ENCODE measurements at regions not wholly inside any gene's neighbourhood (a gene's known extent, or its start where the extent isn't known, plus 50 kb on each side); places are given as distances from the start of the nearest gene placed in this dataset.

DNA sequence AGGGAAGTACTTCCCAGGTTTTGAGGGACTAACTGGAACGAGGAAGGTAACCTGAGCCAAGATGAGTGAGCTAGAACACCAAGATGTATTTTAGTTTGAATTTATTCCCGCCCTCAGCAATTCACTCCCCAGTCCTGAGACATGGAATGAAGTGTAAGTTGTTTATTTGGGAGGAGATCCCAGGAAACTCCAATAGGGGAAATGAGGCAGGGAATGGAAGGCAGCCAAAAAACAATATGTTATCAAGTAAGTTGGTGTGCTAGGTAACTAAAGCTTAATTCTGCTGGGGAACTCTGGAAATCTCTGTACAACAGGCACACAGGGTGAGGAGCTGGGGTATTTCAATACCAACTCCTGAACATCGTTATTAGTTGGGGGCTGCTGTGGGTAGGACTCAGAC, 189.7 kb upstream of the HDAC9 start:
- in situ Hi-C loops (cut with HindIII; ENCODE audit: low sequenced_read_pairs) = no loop called here

DNA sequence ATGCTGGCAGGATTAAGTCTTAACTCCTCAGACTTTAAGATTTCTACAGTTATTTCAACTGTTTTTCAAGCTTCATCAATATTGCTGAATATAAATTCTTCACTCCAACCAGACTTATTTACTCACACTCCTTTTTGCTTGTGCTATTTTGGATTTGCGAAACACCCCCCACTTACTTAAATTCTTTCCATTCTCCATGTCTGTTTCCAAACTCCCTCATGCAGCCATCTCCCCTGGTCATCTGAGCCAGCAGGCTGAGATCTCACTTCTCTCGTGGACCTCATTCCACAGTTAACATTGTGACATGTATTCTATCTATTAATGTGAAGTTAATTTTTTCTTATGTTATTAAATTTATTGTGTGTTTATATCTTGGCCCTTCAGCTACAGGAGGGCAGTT, 188.9 kb upstream of the HDAC9 start:
- in situ Hi-C loops (cut with HindIII; ENCODE audit: low sequenced_read_pairs) = no loop called here

DNA sequence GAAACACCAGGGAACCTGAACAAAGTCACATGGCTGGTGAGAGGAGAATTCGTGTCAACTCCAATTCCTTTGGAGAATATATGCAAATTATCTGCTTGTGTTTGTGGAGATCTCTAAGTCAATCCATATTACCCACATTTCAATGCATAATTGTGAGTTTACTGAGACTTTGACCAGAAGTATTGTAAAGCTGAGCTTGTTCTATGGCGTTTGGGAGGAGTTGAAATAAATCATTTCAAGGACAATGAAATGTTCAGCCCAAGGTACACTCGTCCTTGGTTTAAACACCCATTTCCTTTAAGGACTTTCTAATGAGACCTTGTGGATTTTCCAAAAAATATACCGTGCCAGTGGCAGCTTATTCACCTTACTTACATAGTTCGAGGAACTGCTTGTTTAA, 186.6 kb upstream of the HDAC9 start:
- in situ Hi-C loops (cut with HindIII; ENCODE audit: low sequenced_read_pairs) = no loop called here

DNA sequence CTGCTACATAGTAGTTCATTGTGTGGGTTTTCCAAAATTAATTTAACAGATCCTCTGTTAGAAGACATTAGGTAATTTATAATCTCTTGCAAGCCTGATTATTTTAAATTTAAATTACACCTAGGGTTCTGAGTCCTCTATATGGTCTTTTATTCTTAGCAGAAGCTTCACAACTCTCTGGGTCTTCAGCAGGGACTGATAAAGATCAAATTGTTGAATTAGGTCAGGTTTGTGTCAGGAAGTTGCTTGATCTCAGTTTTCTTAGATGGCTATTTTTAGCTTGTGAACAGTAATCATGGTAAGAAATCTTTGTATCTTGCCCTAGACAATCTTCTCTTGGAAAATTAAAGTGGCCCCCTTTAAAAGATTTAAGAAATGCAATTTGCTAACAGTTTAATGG, 183.1 kb upstream of the HDAC9 start:
- in situ Hi-C loops (cut with HindIII; ENCODE audit: low sequenced_read_pairs) = no loop called here

DNA sequence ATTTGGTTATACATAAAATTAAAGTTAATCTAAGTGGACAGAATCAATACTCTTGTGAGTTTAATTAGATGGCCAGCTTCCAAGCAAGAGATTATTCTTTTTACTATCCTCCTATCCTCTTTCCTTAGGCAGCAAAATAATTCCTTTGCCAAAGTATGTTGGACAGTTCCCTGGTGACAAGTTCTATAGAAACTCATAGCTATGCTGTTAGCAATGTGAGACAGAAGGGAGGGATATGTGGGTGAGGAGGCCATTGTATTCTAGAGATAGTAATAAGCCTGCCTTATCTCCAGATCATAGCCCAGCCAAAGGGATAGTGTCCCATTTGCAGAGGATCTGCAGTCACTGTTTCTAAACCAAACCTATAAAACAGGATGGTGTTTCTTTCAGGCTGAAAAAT, 181.6 kb upstream of the HDAC9 start:
- in situ Hi-C loops (cut with HindIII; ENCODE audit: low sequenced_read_pairs) = no loop called here

- in situ Hi-C loops (cut with HindIII; ENCODE audit: low sequenced_read_pairs) = no loop called here
Measured at GRCh38 chr7:18315241-18315640, 180.3 kb upstream of the HDAC9 start.

GRCh38 chr7:18317941-18318340, 177.6 kb upstream of the HDAC9 start:
- in situ Hi-C loops (cut with HindIII; ENCODE audit: low sequenced_read_pairs) = no loop called here

DNA sequence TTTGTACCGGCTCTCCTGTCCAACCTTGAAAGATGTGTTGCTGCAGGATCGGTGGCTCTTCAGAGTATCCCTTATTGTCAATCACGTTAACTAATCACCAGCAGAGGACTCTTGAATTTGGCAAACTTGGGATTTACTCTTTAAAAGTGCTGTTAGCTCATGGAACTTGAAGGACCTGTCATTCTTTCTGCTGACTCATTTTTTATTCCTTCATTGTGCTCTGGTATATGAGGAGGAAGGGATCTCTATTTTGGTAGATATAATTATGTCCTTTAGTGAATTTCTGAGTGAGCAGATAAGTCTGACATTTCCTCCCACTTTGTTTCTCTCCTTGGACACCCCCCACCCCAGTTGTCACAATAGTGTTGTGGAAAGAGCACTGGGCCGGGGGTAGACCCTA, 175.1 kb upstream of the HDAC9 start:
- in situ Hi-C loops (cut with HindIII; ENCODE audit: low sequenced_read_pairs) = no loop called here

GRCh38 chr7:18320971-18321567, 174.5 kb upstream of the HDAC9 start:
- in situ Hi-C loops (cut with HindIII; ENCODE audit: low sequenced_read_pairs) = no loop called here

DNA sequence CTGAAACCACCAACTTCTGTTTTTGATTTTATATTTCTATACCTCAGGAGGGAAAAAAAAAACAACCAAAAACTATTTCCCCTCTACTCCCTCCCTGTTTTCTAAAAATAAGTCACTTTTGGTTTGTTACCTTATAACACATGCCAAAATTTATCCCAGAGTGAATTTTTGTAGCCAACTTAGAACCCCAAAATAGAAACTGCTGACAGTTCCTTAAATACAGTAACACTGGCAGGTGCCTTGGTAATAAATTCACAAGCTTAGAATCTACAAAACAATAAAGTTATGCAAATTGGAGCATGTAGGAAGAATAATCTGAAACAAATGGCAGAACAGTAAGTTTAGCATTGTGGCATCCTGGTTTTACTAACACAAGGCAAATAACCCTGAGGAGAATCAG, 165.0 kb upstream of the HDAC9 start:
- in situ Hi-C loops (cut with HindIII; ENCODE audit: low sequenced_read_pairs) = no loop called here

- in situ Hi-C loops (cut with HindIII; ENCODE audit: low sequenced_read_pairs) = no loop called here
Measured at GRCh38 chr7:18336626-18337025, 158.9 kb upstream of the HDAC9 start.

DNA sequence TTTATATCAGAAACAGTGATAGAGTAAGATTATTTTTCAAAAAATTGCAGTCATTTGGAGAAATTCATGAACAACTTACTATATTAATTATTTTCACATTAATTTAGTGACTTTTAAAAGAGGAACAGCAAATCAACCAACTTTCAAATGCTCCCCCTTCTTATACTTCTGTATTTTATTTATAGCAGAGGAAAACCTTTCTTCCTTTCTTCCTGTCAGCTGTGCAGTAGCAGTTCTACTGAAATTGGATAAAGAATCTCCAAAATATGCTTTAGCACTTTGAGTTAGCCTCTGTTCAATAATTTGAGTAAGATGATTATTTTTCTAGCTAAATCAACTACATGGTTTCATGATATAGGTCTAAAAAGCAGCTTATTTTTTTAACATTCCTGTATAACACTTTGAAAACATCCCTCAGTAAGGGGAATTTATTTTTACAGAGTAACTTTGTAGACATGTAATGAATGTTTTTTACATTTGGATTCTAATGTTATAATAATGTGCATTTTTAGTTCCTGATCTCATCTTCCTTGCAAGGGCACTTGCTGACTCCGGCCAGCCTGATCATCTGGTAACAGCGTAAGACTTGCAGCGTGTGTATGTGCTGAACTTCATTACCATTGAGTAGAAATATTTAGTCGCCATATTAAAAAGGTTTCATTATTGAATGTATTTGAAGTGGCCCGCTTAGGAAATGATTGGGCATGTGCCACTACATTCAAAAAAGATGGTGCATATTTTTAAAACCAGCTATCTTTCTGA, 158.3 kb upstream of the HDAC9 start:
- in situ Hi-C loops (cut with HindIII; ENCODE audit: low sequenced_read_pairs) = no loop called here

DNA sequence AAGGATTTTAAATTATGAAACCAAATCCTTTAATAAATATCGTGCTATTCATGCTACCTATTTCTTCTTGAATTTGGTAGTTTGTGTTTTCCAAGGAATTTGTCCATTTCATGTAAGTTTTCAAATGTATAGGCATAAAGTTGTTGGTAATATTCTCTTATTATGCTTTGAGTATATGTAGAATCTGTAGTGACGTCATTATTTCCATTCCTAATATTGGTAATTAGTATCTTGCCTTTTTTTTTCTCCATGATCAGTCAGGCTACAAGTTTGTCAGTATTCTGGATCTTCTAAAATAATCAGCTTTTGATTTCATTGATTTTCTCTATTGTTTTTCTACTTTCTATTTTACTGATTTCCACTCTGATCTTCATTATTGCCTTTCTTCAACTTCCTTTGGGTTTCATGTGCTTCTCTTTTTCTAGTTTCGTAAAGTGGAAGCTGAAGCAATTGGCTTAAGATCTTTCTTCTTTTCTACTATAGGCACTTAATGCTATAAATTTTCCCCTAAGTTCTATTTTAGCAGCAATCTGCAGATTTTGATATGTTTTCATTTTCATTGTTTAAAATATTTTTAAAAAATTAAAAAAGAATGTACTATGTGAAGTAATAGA, 156.5 kb upstream of the HDAC9 start:
- in situ Hi-C loops (cut with HindIII; ENCODE audit: low sequenced_read_pairs) = no loop called here

GRCh38 chr7:18341756-18342155, 153.8 kb upstream of the HDAC9 start:
- in situ Hi-C loops (cut with HindIII; ENCODE audit: low sequenced_read_pairs) = no loop called here

GRCh38 chr7:18343047-18343446, 152.5 kb upstream of the HDAC9 start:
- in situ Hi-C loops (cut with HindIII; ENCODE audit: low sequenced_read_pairs) = no loop called here

GRCh38 chr7:18344536-18344935, 151.0 kb upstream of the HDAC9 start:
- in situ Hi-C loops (cut with HindIII; ENCODE audit: low sequenced_read_pairs) = no loop called here

DNA sequence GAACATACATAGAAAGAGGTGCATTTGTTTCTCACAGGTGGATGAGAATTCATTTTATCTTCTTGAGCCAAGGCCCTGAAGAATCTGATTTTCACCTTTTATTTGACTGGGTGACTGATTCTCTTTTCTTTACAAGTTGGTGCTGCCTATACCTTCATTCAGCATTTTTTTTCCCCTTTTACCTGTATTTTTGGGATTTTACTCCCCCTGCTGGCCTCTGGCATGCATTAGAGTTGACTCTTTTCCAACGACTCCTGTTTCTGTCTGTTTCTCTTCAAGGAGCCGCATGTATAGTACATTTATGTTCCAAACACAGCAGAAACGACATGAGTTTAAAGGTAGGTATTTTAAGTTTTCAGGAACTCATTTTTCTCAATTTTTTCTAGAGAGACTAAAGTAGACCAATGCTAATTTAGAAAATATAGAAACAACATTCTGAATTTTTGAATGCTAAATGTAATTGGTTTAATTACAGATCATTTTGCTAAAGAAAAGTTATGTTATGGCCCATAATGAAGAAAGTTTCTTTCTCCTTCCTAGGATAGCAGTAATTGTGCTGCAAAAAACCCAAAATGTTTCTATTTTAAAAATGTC, 149.8 kb upstream of the HDAC9 start:
- in situ Hi-C loops (cut with HindIII; ENCODE audit: low sequenced_read_pairs) = no loop called here

- in situ Hi-C loops (cut with HindIII; ENCODE audit: low sequenced_read_pairs) = no loop called here
Measured at GRCh38 chr7:18347170-18347569, 148.4 kb upstream of the HDAC9 start.

DNA sequence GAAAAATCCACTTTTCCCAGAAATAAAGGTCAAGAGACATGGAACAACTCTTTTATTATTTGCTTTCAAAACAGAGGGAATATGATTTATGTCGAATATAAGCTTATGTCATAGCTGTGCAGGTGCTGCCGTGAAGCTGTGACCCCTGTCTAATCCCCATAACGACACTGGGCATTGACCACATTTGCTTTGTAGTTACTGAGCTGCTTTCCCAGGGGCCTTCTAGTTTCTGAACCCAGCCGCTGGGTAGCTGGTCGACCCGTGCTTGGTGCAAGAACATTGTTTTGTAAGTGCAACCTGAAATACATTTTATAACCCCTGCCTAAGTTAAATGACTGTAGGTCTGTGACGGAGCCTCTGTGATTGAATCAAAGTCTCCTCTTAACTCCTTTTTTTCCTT, 144.9 kb upstream of the HDAC9 start:
- in situ Hi-C loops (cut with HindIII; ENCODE audit: low sequenced_read_pairs) = loop anchor here (25.0 kb wide), 2 partner anchors 287 to 762 kb away; partner anchors contain the start of gene TWIST1

DNA sequence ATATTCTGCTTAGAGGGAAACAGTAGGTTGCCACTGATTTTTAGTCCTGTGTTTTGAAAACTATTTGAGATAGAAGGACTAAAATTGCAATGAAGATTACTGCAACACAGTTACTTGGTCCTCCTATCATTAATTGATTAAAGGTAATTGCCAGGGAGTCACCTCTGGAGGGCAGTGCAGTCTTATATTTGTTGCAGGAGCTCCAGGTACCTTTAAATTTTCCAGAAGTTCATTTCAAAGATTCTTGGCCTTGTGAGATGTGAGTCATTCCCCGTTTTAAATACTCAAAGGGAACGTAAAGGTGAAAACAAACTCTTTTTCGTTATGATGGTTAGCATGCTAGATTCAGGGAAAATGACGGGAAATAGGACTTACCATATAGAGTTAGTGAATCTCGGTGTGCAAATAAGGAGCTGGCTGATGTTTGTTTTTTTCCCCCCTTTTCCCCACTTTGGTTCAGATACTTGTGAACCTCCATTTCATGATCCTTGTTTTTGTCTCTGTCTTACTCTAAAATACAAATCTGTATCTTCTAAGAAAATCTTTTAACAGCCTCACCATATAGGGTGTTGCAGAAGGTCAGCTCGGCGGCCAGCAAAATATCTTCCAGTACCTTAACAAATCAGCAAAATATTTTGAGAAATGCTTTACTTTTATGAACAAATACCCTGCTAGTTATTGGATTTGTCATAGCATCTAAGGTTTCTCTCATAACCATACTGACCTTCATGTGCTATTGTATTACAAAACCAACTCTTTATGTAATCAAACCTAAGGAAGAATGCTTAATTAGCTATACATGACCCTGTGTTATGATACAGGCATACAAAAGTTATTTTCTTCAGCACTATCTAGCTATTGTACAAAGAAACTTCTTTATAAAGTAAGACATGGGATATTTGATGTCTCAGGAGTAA, 143.0 kb upstream of the HDAC9 start:
- in situ Hi-C loops (cut with HindIII; ENCODE audit: low sequenced_read_pairs) = loop anchor here (25.0 kb wide), 2 partner anchors 285 to 760 kb away; partner anchors contain the start of gene TWIST1

DNA sequence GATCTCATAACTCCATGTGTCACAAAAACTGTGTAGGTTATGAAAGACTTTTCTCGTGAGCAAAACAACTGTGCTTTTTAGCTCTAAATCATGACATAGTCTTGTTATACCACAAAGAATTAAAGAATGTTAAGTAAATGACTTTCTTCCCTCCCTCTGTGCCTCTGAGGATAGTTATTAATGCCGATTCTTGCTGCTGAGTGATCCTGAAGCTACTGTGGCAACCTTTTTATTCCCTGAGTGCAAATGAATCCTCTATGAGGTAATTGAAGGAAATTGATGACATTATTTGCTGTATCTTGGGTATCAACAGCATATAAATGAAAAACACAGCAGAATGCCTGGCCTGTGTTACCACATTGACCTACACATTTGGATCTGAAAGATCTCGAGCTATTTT, 142.2 kb upstream of the HDAC9 start:
- in situ Hi-C loops (cut with HindIII; ENCODE audit: low sequenced_read_pairs) = loop anchor here (25.0 kb wide), 2 partner anchors 284 to 759 kb away; partner anchors contain the start of gene TWIST1
